ENCODE measurements at regions not wholly inside any gene's neighbourhood (a gene's known extent, or its start where the extent isn't known, plus 50 kb on each side); places are given as distances from the start of the nearest gene placed in this dataset.
"Not testable (repeated sequence)": the region's sequence is repeated elsewhere in the genome, so short reads cannot be mapped to it uniquely, and the experiment has no call there.

GRCh38 chr4:127335732-127336131 is 297.0 kb upstream of the INTU start (continued):
- TF ChIP-seq, protein P1, sequence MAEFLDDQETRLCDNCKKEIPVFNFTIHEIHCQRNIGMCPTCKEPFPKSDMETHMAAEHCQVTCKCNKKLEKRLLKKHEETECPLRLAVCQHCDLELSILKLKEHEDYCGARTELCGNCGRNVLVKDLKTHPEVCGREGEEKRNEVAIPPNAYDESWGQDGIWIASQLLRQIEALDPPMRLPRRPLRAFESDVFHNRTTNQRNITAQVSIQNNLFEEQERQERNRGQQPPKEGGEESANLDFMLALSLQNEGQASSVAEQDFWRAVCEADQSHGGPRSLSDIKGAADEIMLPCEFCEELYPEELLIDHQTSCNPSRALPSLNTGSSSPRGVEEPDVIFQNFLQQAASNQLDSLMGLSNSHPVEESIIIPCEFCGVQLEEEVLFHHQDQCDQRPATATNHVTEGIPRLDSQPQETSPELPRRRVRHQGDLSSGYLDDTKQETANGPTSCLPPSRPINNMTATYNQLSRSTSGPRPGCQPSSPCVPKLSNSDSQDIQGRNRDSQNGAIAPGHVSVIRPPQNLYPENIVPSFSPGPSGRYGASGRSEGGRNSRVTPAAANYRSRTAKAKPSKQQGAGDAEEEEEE (CRISPR knock-in tag; IDR thresholded peaks at IDR 0.05; ENCODE audit: borderline replicate concordance): no peak
- no peak for TF ChIP-seq ZNF776 (CRISPR knock-in tag; IDR thresholded peaks at IDR 0.05)
- TF ChIP-seq ZNF350 (CRISPR knock-in tag; IDR thresholded peaks at IDR 0.05; ENCODE audit: borderline replicate concordance, low read depth): no peak
- no peak for TF ChIP-seq MAF1 (CRISPR knock-in tag; IDR thresholded peaks at IDR 0.05; ENCODE audit: borderline replicate concordance)
- TF ChIP-seq ZNF24 (IDR thresholded peaks at IDR 0.05): no peak
- no peak for TF ChIP-seq IRX3 (CRISPR knock-in tag; IDR thresholded peaks at IDR 0.05; ENCODE audit: borderline replicate concordance, low read depth)
- no peak for TF ChIP-seq ZNF567 (CRISPR knock-in tag; IDR thresholded peaks at IDR 0.05; ENCODE audit: borderline replicate concordance)
- TF ChIP-seq PHF20 (CRISPR knock-in tag; IDR thresholded peaks at IDR 0.05): no peak
- no peak for TF ChIP-seq ZNF331 (CRISPR knock-in tag; IDR thresholded peaks at IDR 0.05)
- TF ChIP-seq SIN3B (IDR thresholded peaks at IDR 0.05; ENCODE audit: low read length): no peak

DNA sequence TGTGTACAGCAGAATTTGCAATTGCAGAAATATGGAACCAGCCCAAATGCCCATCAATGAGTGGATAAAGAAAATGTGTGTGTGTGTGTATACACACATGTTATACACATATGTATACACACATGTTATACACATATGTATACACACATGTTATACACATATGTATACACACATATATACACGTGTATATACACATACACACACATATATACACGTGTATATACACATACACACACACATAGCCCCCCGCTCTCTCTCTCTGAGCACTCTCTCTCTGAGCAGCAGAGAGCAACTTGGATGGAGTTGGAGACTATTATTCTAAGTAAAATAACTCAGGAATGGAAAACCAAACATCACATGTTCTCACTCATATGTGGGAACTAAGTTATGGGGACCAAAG is 289.6 kb upstream of the INTU start:
- H3K9ac ChIP-seq (ENCODE audit: insufficient read depth, low read depth, low read length); H3K36me3 ChIP-seq (replicated peaks in 1 of 2; ENCODE audit: control insufficient read depth in 1 of 2, insufficient read depth in 2 of 2, low read length in 2 of 2); H3K4me3 ChIP-seq (replicated peaks in 1 of 3; ENCODE audit: insufficient read depth in 1 of 3, low read depth in 2 of 3, low read length in 3 of 3); CTCF ChIA-PET (ENCODE audit: low intra/inter-chr PET ratio, low total read pairs); FAIRE-seq; H3K4me1 ChIP-seq (ENCODE audit: insufficient read depth, low read length); ATAC-seq; POLR2A ChIA-PET; H3K27me3 ChIP-seq (ENCODE audit: control insufficient read depth in 1 of 2, insufficient read depth in 2 of 2, low read length in 2 of 2); H3K4me2 ChIP-seq (ENCODE audit: low read depth, low read length); H3K79me2 ChIP-seq (ENCODE audit: insufficient read depth, low read length); DNase-seq (ENCODE audit: low spot score); H3K27ac ChIP-seq (ENCODE audit: extremely low read length, insufficient read depth, low read length); H2AFZ ChIP-seq (ENCODE audit: low read length); in situ Hi-C loops (cut with HindIII; ENCODE audit: extremely low pct_ligation_motif_present, low pct_unique_long_range_greater_than_20kb); BruUV-seq (replicated peaks); intact Hi-C loops (cut with micrococcal nuclease; ENCODE audit: unreplicated experiment); H4K20me1 ChIP-seq (ENCODE audit: insufficient read depth, low read length); H3K9me3 ChIP-seq (ENCODE audit: low read length): not testable (repeated sequence)
- WGBS (ENCODE audit: low lambda C conversion rate): 19% methylated on average over 3 of the region's 3 CpGs
- peak; percentile 98 for TF ChIP-seq MNT (IDR thresholded peaks at IDR 0.05)
